AG04450 (cell line): ENCODE measurements at regions not wholly inside any gene's neighbourhood (a gene's known extent, or its start where the extent isn't known, plus 50 kb on each side); places are given as distances from the start of the nearest gene placed in this dataset.
"Not testable (repeated sequence)": the region's sequence is repeated elsewhere in the genome, so short reads cannot be mapped to it uniquely, and the experiment has no call there.

ENCODE experiments used
- CTCF ChIA-PET: fragments of 300-600, 350-600 bp; formaldehyde crosslinking; extraction: SDS; loops from one replicate; lab custom pipeline; 2022; ENCODE audit warnings: antibody characterized with exemption, inconsistent platforms; lab: Charles Lee
- POLR2A ChIA-PET: fragments of 350-600 bp; formaldehyde crosslinking; extraction: SDS; loops from one replicate; lab custom pipeline; 2021; ENCODE audit warnings: antibody characterized with exemption, inconsistent platforms; lab: Yijun Ruan, JAX
- DNase-seq: peaks from one replicate; pipeline ENCODE4 v3.0.0-alpha.2; 2011; ENCODE audit warnings: low read depth, low spot score
- H3K27ac ChIP-seq: one replicate; pipeline ENCODE4 v1.5.1; 2012; ENCODE audit warnings: low read depth, low read length, control low read depth
- H3K27me3 ChIP-seq: one replicate; pipeline ENCODE4 v1.6.0; 2012; ENCODE audit warnings: low read length; ENCODE audit not compliant: control insufficient read depth, insufficient read depth
- H3K4me3 ChIP-seq: 2 replicates; pipeline ENCODE4 v1.5.1; 2011; ENCODE audit warnings: mild to moderate bottlenecking, low read depth, low read length, control low read depth
- H3K9me3 ChIP-seq: 2 replicates; pipeline ENCODE4 v1.5.1; 2012; ENCODE audit warnings: low read length; ENCODE audit not compliant: control insufficient read depth, insufficient read depth
- TF ChIP-seq, protein P1 (sequence below): IDR thresholded peaks from 2 replicates; pipeline ENCODE4 v1.5.1; 2011; ENCODE audit warnings: low read depth, low read length, control low read depth, inconsistent platforms

DNA sequence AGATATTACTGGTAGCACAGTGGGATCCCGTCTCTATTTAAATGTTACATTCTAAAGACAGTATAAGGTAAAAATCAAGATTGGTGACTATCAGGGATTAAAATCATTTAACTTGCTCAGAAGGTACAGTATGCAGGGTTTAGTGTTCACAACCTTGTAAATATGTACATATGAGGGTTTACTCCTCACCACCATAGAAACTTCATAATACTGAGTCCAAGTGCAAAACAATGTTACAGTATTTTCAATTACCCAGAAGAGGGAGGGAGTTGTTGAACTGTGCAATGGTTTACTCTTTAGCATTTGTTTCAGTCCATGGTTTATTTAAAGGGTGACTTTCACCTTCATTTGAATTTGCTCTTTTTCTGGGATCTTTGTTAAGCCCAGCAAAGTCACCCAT, 165.1 kb downstream of the ZNF621 start:
- ChIA-PET CTCF (no interaction called here), POLR2A (no interaction called here)
- no peak for DNase-seq
- no peaks in the 10 kb centered on the region for H3K9me3 ChIP-seq
- TF ChIP-seq, protein P1, sequence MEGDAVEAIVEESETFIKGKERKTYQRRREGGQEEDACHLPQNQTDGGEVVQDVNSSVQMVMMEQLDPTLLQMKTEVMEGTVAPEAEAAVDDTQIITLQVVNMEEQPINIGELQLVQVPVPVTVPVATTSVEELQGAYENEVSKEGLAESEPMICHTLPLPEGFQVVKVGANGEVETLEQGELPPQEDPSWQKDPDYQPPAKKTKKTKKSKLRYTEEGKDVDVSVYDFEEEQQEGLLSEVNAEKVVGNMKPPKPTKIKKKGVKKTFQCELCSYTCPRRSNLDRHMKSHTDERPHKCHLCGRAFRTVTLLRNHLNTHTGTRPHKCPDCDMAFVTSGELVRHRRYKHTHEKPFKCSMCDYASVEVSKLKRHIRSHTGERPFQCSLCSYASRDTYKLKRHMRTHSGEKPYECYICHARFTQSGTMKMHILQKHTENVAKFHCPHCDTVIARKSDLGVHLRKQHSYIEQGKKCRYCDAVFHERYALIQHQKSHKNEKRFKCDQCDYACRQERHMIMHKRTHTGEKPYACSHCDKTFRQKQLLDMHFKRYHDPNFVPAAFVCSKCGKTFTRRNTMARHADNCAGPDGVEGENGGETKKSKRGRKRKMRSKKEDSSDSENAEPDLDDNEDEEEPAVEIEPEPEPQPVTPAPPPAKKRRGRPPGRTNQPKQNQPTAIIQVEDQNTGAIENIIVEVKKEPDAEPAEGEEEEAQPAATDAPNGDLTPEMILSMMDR: no peak
- H3K27me3 ChIP-seq: no peaks in the 10 kb centered on the region
- H3K27ac ChIP-seq: no peak overlapping the region
- no peak overlapping the region for H3K4me3 ChIP-seq

DNA sequence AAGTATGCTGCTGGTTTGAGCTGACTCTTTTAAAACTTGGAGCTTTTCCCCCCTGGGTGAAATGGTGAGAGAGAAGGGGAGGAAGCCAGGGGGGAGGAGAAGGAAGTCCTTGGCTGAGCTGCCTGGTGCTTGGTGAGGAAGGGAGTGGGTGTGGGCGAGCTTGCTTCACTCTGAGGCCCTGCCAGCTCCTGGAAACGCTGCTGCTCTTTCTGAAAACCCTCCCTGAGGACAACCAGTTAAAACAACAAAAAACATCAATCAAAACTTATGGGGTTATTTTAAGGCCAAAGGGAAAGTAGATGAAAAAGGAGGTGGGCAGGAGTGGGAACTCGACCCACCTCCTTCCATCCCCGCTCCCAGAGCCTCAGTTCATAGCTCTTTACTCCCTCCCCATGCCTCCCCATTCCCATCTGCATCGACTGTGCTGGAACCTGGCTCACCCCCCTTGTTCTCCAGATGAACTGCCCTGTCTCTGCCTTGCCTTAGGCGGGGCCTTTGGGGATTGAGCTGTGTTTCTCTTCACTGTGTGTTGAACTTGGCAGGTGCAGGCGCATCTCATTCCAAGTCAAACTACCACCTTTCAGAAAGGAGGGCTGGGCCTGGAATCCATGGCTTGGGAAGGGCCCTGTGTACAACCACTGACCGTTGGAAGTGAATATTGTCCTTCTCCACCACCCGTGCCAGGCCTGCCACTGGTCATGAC, 166.1 kb downstream of the ZNF621 start:
- no peak for DNase-seq
- POLR2A ChIA-PET: no interaction called here

DNA sequence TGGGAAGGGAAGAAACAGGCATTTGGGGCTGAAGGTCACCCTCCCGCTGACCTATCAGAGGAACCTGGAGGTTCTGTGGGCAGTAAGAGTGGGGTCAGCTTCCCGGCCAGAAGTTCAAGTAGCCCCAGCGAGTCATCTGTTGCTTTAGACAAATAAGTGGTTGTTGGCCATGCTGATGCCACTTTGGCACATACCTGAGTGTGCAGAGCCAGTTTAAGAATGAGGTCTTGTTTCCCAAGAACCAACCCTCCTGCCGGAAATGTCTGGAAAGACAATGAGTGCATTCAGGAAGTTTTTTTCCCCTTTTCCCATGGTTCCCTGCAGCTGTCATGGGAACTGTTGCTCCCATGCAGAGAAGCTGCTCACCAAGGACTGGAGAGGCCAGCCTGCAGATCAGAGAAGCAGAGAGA, 166.7 kb downstream of the ZNF621 start:
- H3K4me3 ChIP-seq: no peak overlapping the region
- H3K27me3 ChIP-seq: no peaks in the 10 kb centered on the region
- TF ChIP-seq, protein P1: no peak
- ChIA-PET CTCF (no interaction called here), POLR2A (no interaction called here)
- DNase-seq: no peak
- no peaks in the 10 kb centered on the region for H3K9me3 ChIP-seq
- H3K27ac ChIP-seq: no peak overlapping the region

More for the DNA sequence above, 166.1 kb downstream of the ZNF621 start:
- Histone ChIP-seq H3K27me3 (no peaks in the 10 kb centered on the region), H3K4me3 (no peak overlapping the region), H3K27ac (no peak overlapping the region), H3K9me3 (no peaks in the 10 kb centered on the region)
- CTCF ChIA-PET: no interaction called here
- TF ChIP-seq, protein P1: no peak

DNA sequence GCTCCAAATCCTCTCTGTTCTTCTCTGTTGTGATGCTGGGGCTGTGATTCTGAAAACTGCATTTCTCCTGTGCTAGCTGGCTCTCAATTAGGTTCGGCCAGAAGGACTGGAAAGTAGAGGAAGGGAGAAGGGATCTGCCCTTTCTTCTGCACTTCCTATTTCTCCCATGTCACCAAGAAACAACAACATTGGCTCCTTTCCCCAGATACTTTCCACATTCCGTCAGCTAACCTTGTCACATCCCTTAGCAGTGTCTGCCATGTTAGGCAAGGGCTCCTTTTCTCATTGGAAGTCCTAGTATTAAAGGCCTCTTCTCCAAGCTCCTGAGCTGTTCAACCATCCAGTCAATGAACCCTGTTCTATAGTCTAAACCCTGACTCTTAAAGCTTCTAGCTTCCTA, 171.1 kb downstream of the ZNF621 start:
- ChIA-PET CTCF (no interaction called here), POLR2A (no interaction called here)
- Histone ChIP-seq H3K27ac (no peak overlapping the region), H3K9me3 (no peaks in the 10 kb centered on the region), H3K27me3 (no peaks in the 10 kb centered on the region), H3K4me3 (no peak overlapping the region)
- no peak for DNase-seq
- TF ChIP-seq, protein P1: no peak

DNA sequence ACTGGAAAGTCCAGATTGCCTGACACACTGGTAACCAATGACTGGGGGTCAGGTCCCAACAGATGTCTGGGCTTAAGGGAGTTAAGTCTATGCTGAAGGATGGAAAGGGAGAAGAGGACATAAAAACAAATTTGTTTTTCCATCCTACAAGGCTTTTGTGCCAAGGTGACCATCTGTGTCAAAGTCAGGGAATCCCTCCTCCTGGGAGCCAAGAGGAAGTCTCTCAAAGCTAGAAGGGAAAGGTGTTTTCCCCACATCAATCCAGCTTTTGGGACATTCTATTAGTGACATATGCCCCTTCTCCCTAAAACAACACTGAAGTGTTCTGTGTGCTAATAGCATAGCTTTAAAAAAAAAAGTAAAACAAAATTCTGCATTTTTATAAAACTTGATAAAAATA, 173.9 kb downstream of the ZNF621 start:
- H3K9me3 ChIP-seq, H3K27ac ChIP-seq, DNase-seq, H3K27me3 ChIP-seq, CTCF ChIA-PET, POLR2A ChIA-PET, H3K4me3 ChIP-seq: not testable (repeated sequence)
